ENCODE measurements at regions not wholly inside any gene's neighbourhood (a gene's known extent, or its start where the extent isn't known, plus 50 kb on each side); places are given as distances from the start of the nearest gene placed in this dataset.

DNA sequence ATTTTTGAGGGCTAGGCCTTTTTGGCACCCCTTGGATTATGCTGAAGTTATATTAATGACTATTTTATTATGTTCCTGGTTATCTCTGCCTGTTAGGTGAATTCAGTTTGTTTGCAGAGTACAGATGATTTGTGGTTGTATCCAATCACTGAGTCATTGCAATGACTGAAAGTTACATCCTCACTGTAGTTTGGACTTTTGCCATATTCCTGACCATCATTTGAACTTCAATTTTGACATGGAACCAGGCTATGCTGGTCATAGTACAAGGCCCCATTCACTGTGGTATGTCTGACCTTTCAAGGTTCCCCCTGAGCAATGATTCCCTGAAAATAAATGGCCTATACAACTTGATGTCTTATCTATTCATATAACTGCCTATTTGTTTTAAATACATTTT, 621.0 kb downstream of the CCER1 start:
- TF ChIP-seq, protein P1, sequence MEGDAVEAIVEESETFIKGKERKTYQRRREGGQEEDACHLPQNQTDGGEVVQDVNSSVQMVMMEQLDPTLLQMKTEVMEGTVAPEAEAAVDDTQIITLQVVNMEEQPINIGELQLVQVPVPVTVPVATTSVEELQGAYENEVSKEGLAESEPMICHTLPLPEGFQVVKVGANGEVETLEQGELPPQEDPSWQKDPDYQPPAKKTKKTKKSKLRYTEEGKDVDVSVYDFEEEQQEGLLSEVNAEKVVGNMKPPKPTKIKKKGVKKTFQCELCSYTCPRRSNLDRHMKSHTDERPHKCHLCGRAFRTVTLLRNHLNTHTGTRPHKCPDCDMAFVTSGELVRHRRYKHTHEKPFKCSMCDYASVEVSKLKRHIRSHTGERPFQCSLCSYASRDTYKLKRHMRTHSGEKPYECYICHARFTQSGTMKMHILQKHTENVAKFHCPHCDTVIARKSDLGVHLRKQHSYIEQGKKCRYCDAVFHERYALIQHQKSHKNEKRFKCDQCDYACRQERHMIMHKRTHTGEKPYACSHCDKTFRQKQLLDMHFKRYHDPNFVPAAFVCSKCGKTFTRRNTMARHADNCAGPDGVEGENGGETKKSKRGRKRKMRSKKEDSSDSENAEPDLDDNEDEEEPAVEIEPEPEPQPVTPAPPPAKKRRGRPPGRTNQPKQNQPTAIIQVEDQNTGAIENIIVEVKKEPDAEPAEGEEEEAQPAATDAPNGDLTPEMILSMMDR (IDR thresholded peaks at IDR 0.05), result no peak
- no peak for TF ChIP-seq POLR2AphosphoS5 (IDR thresholded peaks at IDR 0.05; ENCODE audit: insufficient read depth in 1 of 2, low read depth in 1 of 2)

All from vagina (tissue), 2 donors.